Uterus (tissue), 2 donors: ENCODE measurements at regions not wholly inside any gene's neighbourhood (a gene's known extent, or its start where the extent isn't known, plus 50 kb on each side); places are given as distances from the start of the nearest gene placed in this dataset.

Source experiments
- POLR2A ChIP-seq, 2 donors: fragments of 450-650 bp; IDR thresholded peaks; one replicate each; pipeline ENCODE4 v1.6.1; 2016; ENCODE audit warnings: antibody characterized with exemption in 2 of 2, mild to moderate bottlenecking in 1 of 2, moderate library complexity in 1 of 2
- TF ChIP-seq, protein P1 (sequence below), 4 experiments: fragments of 200-600 bp in 2 of 4; fragments of 450-650 bp in 2 of 4; sonication (generic) in 2 of 4; IDR thresholded peaks; one replicate each; pipeline ENCODE4 v1.5.1; 2016 to 2019; ENCODE audit warnings: antibody characterized with exemption in 4 of 4, mild to moderate bottlenecking in 2 of 4, moderate library complexity in 1 of 4

DNA sequence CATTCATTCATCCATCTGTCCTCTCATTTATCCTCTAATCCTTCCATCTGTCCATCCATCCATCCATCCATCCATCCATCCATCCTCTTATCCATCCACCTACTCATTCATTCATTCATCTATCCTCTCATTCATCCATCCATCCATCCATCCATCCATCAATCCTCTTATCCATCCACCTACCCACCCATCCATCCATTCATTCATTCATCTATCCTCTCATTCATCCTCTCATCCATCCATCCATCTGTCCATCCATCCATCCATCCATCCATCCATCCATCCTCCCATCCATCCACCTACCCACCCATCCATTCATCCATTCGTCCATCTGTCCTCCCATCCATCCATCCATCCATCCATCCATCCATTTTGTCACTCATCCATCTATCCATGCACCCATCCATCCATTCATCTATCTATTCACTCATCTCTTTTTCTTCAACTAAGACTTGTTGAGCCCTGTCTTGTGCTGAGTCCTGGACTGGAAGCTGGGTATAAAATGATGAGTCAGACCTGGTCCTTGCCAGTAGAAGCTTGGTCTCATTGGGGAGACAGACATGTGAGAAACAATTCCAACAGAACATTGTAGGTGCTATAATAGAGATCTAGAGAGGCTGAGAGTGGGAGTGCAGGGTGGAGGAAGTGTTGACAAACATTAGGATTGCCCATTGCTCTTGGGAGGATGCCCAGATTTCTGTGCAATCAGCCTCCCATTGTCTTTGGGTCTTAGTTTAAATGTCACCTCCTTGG, 55.0 kb upstream of the IER5L start:
- TF ChIP-seq, protein P1, sequence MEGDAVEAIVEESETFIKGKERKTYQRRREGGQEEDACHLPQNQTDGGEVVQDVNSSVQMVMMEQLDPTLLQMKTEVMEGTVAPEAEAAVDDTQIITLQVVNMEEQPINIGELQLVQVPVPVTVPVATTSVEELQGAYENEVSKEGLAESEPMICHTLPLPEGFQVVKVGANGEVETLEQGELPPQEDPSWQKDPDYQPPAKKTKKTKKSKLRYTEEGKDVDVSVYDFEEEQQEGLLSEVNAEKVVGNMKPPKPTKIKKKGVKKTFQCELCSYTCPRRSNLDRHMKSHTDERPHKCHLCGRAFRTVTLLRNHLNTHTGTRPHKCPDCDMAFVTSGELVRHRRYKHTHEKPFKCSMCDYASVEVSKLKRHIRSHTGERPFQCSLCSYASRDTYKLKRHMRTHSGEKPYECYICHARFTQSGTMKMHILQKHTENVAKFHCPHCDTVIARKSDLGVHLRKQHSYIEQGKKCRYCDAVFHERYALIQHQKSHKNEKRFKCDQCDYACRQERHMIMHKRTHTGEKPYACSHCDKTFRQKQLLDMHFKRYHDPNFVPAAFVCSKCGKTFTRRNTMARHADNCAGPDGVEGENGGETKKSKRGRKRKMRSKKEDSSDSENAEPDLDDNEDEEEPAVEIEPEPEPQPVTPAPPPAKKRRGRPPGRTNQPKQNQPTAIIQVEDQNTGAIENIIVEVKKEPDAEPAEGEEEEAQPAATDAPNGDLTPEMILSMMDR (IDR thresholded peaks at IDR 0.05) = no peak
- TF ChIP-seq POLR2A (IDR thresholded peaks at IDR 0.05) = no peak
